Activated CD4-positive, alpha-beta T cell treated with anti-CD3 and anti-CD28 coated beads, Interleukin-2, amount 10 ng/mL, durations not matched to agents 7 days and 5 days (primary cell): ENCODE measurements at regions not wholly inside any gene's neighbourhood (a gene's known extent, or its start where the extent isn't known, plus 50 kb on each side); places are given as distances from the start of the nearest gene placed in this dataset.
"Not testable (repeated sequence)": the region's sequence is repeated elsewhere in the genome, so short reads cannot be mapped to it uniquely, and the experiment has no call there.

Experiments
- CTCF ChIA-PET: fragments of 350-600 bp; sonication (Branson Sonifier 250); formaldehyde crosslinking; loops from one replicate; lab custom pipeline; 2021; ENCODE audit warnings: antibody characterized with exemption; lab: Charles Lee
- POLR2A ChIA-PET: fragments of 350-600 bp; sonication (Branson Sonifier 250); formaldehyde crosslinking; loops from one replicate; lab custom pipeline; 2021; ENCODE audit warnings: antibody characterized with exemption; lab: Charles Lee
- DNase-seq: peaks from one replicate; pipeline ENCODE4 v3.0.0-alpha.2; 2020
- H3K27ac Mint-ChIP-seq: one replicate; pipeline ENCODE4 v1.8.0; 2021; ENCODE audit warnings: mild to moderate bottlenecking, moderate library complexity, mixed read lengths
- H3K27me3 Mint-ChIP-seq: one replicate; pipeline ENCODE4 v1.8.0; 2021; ENCODE audit warnings: mixed read lengths
- H3K36me3 Mint-ChIP-seq: one replicate; pipeline ENCODE4 v1.8.0; 2021; ENCODE audit warnings: low read depth, mixed read lengths
- H3K4me1 Mint-ChIP-seq: one replicate; pipeline ENCODE4 v1.8.0; 2021; ENCODE audit warnings: mixed read lengths
- H3K4me3 Mint-ChIP-seq: one replicate; pipeline ENCODE4 v1.8.0; 2021; ENCODE audit warnings: mild to moderate bottlenecking, moderate library complexity, mixed read lengths
- H3K9me3 Mint-ChIP-seq: one replicate; pipeline ENCODE4 v1.8.0; 2021; ENCODE audit warnings: mixed read lengths

DNA sequence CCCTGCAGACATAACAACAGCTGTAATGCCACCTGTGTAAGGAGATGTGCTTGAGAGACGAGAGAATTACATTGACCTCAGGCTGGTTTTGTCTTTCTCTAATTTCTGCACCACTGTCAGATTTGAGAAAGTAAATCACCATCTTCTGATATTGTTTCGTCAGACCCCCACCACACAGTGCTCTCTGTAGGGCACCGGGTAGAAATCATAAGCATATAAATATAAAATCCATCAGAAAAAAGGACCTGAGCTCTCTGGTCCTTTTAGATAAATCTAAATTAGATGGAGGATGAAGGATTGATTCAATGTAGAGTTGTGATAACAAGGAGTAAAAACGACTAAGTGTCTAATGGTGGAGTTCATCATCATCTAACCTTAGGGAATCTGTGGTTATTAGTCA lies 1981.0 kb upstream of the PRR20A start:
- no peak for DNase-seq
- no peaks in the 10 kb centered on the region for H3K9me3 Mint-ChIP-seq
- POLR2A ChIA-PET: no interaction called here
- H3K4me1 Mint-ChIP-seq: no peaks in the 10 kb centered on the region
- H3K27ac Mint-ChIP-seq: no peak overlapping the region
- H3K4me3 Mint-ChIP-seq: no peak overlapping the region
- CTCF ChIA-PET: no interaction called here
- no peaks in the 10 kb centered on the region for H3K27me3 Mint-ChIP-seq
- no peaks in the 10 kb centered on the region for H3K36me3 Mint-ChIP-seq

- Mint-ChIP-seq H3K9me3 (no peaks in the 10 kb centered on the region), H3K27me3 (no peaks in the 10 kb centered on the region), H3K36me3 (no peaks in the 10 kb centered on the region), H3K4me1 (no peaks in the 10 kb centered on the region), H3K27ac (no peak overlapping the region), H3K4me3 (no peak overlapping the region)
- CTCF ChIA-PET: no interaction called here
- POLR2A ChIA-PET: no interaction called here
- no peak for DNase-seq
Observed at GRCh38 chr13:55160867-55161266, 1979.9 kb upstream of the PRR20A start.

- H3K4me3 Mint-ChIP-seq, H3K4me1 Mint-ChIP-seq: not testable (repeated sequence)
Observed at GRCh38 chr13:55178582-55178981, 1962.1 kb upstream of the PRR20A start.

GRCh38 chr13:55190996-55191395 lies 1949.7 kb upstream of the PRR20A start:
- Mint-ChIP-seq H3K27ac (no peak overlapping the region), H3K9me3 (peaks cover 4% of the 10 kb centered on the region), H3K36me3 (no peaks in the 10 kb centered on the region), H3K27me3 (no peaks in the 10 kb centered on the region), H3K4me3 (no peak overlapping the region), H3K4me1 (no peaks in the 10 kb centered on the region)
- ChIA-PET POLR2A (interaction anchor here (0.6 kb wide), 1 partner anchor 607 kb away, joined by 4 read pairs; no protein-coding TSS in a partner anchor), CTCF (no interaction called here)
- no peak for DNase-seq

More at GRCh38 chr13:55178582-55178981, 1962.1 kb upstream of the PRR20A start:
- POLR2A ChIA-PET, H3K36me3 Mint-ChIP-seq, H3K9me3 Mint-ChIP-seq, H3K27me3 Mint-ChIP-seq, CTCF ChIA-PET, DNase-seq, H3K27ac Mint-ChIP-seq: not testable (repeated sequence)

DNA sequence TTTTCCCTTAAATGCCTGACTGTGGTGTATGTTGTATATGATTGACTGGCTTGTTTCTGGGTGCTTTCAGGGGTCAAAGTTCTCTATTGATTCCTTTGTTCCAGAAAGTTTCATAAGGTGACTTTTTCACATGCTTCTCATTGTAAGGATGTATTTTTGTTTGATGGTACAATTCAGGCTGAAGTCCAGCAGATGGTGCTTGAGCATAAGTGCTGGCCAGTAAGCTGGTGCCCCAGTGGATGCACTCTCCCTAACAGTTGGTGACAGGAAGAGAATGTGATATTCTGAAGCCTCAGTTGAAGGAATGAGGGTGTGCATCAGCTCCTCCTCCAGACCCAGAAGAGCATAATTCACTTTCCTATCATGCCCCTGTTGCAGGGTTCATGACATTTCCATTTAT lies 1941.6 kb upstream of the PRR20A start:
- POLR2A ChIA-PET: no interaction called here
- CTCF ChIA-PET: no interaction called here
- Mint-ChIP-seq H3K4me3 (no peak overlapping the region), H3K27ac (no peak overlapping the region), H3K4me1 (no peaks in the 10 kb centered on the region), H3K9me3 (peaks cover 19% of the 10 kb centered on the region), H3K36me3 (no peaks in the 10 kb centered on the region), H3K27me3 (no peaks in the 10 kb centered on the region)
- no peak for DNase-seq

GRCh38 chr13:55214841-55215345 lies 1925.8 kb upstream of the PRR20A start:
- Mint-ChIP-seq H3K27ac (no peak overlapping the region), H3K9me3 (no peaks in the 10 kb centered on the region), H3K36me3 (no peaks in the 10 kb centered on the region), H3K4me3 (no peak overlapping the region), H3K27me3 (no peaks in the 10 kb centered on the region), H3K4me1 (no peaks in the 10 kb centered on the region)
- POLR2A ChIA-PET: no interaction called here
- CTCF ChIA-PET: no interaction called here
- no peak for DNase-seq

DNA sequence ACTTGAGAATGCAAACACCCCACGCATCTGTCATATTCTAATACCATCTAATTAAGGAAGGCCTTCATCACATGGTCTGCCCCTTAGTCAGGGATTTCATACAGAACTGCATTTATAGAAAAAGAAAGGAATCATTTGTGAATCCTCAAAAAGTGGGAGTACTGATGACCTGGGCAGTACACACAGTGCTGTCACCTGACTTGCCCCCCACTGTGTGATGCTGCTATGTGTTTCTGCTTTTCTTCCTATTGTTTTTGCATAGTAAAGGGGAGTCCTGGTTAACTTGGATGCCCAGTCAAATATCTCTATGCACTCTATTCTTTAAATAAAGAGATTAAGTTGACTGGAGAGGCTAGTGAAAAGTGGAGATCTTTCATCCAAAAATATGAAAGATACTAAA lies 1921.2 kb upstream of the PRR20A start:
- Mint-ChIP-seq H3K27ac (no peak overlapping the region), H3K27me3 (no peaks in the 10 kb centered on the region), H3K36me3 (no peaks in the 10 kb centered on the region), H3K4me1 (no peaks in the 10 kb centered on the region), H3K9me3 (no peaks in the 10 kb centered on the region), H3K4me3 (no peak overlapping the region)
- no peak for DNase-seq
- POLR2A ChIA-PET: no interaction called here
- CTCF ChIA-PET: no interaction called here

GRCh38 chr13:55229906-55230569 lies 1910.7 kb upstream of the PRR20A start:
- ChIA-PET CTCF (no interaction called here), POLR2A (no interaction called here)
- no peak for DNase-seq

DNA sequence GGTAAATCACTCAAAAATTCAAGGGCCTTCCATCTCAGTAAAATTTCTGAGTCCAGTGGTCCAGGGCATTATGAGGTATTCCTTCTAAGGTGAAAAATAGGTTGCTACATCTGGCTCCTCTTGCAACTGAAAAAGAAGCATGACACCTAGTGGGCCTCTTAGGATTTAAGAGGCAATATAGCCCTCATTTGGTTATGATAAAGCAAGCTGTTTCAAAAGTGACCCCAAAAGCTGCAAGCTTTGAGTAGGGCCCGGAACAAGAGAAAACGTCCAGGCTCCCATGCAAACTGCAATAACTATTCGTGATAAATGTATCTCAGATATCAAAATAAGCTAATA lies 1910.2 kb upstream of the PRR20A start:
- Mint-ChIP-seq H3K36me3 (no peaks in the 10 kb centered on the region), H3K27me3 (no peaks in the 10 kb centered on the region), H3K4me1 (no peaks in the 10 kb centered on the region), H3K4me3 (no peak overlapping the region), H3K9me3 (peaks cover 12% of the 10 kb centered on the region), H3K27ac (no peak overlapping the region)
- ChIA-PET POLR2A (no interaction called here), CTCF (no interaction called here)
- no peak for DNase-seq

More at GRCh38 chr13:55229906-55230569, 1910.7 kb upstream of the PRR20A start:
- no peak overlapping the region for H3K27ac Mint-ChIP-seq
- H3K36me3 Mint-ChIP-seq: no peaks in the 10 kb centered on the region
- no peak overlapping the region for H3K4me3 Mint-ChIP-seq
- peaks cover 12% of the 10 kb centered on the region for H3K9me3 Mint-ChIP-seq
- H3K27me3 Mint-ChIP-seq: no peaks in the 10 kb centered on the region
- H3K4me1 Mint-ChIP-seq: no peaks in the 10 kb centered on the region

DNA sequence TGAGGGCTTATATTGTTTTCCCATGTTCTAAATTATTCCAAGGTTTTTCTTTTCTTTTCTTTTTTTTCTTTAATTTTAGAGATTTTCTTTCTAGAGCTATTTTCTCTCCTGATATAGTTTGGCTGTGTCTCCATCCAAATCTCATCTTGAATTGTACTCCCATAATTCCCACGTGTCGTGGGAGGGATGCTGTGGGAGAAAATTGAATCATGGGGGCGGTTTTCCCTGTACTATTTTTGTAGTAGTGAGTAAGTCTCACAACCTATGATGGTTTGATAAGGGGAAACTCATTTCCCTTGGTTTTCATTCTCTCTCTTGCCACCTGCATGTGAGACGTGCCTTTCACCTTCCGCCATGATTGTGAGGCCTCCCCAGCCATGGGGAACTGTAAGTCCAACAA lies 1906.4 kb upstream of the PRR20A start:
- Mint-ChIP-seq H3K36me3 (no peaks in the 10 kb centered on the region), H3K9me3 (peaks cover 11% of the 10 kb centered on the region), H3K4me3 (no peak overlapping the region), H3K27ac (no peak overlapping the region), H3K4me1 (no peaks in the 10 kb centered on the region), H3K27me3 (no peaks in the 10 kb centered on the region)
- POLR2A ChIA-PET: no interaction called here
- CTCF ChIA-PET: no interaction called here
- no peak for DNase-seq

DNA sequence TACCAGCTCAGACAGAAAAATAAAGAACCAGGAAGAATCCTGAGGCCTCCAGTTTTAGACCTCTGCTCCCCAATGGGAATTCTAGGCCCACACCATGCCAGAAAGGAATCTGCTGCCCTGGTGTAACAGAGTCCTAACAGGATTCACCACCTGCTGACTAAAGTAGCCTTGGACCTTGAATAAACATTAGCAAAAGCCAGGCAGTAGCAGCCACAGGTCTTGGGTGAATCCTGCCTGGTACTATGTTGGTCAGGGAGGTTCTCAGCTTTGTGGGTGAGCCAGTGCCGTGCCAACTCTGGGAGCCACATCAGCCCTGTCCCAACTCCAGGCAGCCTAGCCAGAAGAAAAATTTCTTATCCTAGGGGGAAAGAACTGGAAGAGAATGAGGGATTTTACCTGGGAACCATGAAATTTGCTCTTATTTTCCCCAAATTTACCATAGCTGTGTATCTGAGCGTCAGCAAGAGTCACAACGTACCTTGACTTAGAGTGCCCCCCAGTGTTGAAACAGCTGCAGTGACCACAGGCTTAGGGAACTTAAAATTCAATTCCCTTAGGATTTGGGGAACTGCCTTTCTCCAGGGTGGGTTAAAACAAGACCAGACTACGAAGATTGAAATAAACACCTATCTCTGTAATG lies 1895.6 kb upstream of the PRR20A start:
- Mint-ChIP-seq H3K36me3 (no peaks in the 10 kb centered on the region), H3K9me3 (peaks cover 4% of the 10 kb centered on the region), H3K4me3 (no peak overlapping the region), H3K27me3 (no peaks in the 10 kb centered on the region), H3K27ac (no peak overlapping the region), H3K4me1 (no peaks in the 10 kb centered on the region)
- no peak for DNase-seq
- POLR2A ChIA-PET: no interaction called here
- CTCF ChIA-PET: no interaction called here

DNA sequence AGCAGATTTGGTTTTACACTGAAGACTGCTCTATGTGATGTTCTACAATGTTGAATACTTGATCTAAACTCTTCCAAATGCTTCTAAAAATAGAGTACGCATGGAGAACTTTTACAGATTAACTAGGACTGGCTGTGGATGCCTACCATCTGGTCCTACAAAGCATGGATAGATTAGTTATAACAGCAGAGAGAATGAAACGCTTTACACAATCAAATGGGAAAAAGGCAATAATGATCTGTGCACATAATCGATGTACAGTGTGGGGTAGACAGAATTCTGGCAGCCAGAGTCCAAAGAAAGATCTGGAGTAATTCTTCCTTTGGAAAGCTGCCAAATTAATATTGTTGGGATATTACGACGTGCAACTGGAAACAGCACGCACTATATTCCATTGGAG lies 1885.5 kb upstream of the PRR20A start:
- H3K4me1 Mint-ChIP-seq: no peaks in the 10 kb centered on the region
- ChIA-PET CTCF (no interaction called here), POLR2A (no interaction called here)
- no peaks in the 10 kb centered on the region for H3K36me3 Mint-ChIP-seq
- H3K9me3 Mint-ChIP-seq: peaks cover 11% of the 10 kb centered on the region
- no peak overlapping the region for H3K4me3 Mint-ChIP-seq
- H3K27ac Mint-ChIP-seq: no peak overlapping the region
- H3K27me3 Mint-ChIP-seq: no peaks in the 10 kb centered on the region
- no peak for DNase-seq

- no peak for DNase-seq
- no peaks in the 10 kb centered on the region for H3K4me1 Mint-ChIP-seq
- no peaks in the 10 kb centered on the region for H3K27me3 Mint-ChIP-seq
- POLR2A ChIA-PET: no interaction called here
- H3K36me3 Mint-ChIP-seq: no peaks in the 10 kb centered on the region
- CTCF ChIA-PET: no interaction called here
- H3K4me3 Mint-ChIP-seq: no peak overlapping the region
- H3K9me3 Mint-ChIP-seq: no peaks in the 10 kb centered on the region
- no peak overlapping the region for H3K27ac Mint-ChIP-seq
Observed at GRCh38 chr13:55263045-55263444, 1877.7 kb upstream of the PRR20A start.

DNA sequence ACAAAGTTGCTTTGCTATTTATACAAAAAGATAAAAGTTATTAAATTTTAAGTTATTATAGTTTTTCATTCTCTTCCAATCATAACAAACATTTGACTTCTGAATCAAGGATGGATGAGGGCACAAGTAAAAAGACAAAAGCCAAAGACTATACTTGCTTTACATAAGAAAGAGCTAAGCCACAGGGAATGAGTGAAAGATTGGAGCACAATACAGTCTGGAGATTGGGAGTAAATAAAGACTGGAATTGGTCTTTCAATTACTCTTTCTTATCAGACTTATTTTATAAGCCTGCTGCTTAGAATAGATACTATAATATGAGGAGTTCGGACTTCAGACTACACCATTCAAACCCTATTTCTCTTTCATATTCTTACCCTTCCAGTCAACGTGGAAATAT lies 1874.1 kb upstream of the PRR20A start:
- Mint-ChIP-seq H3K4me3 (no peak overlapping the region), H3K36me3 (no peaks in the 10 kb centered on the region), H3K9me3 (no peaks in the 10 kb centered on the region), H3K4me1 (no peaks in the 10 kb centered on the region), H3K27me3 (no peaks in the 10 kb centered on the region), H3K27ac (no peak overlapping the region)
- DNase-seq: no peak
- ChIA-PET POLR2A (no interaction called here), CTCF (no interaction called here)
